ENCODE measurements at regions not wholly inside any gene's neighbourhood (a gene's known extent, or its start where the extent isn't known, plus 50 kb on each side); places are given as distances from the start of the nearest gene placed in this dataset.

DNA sequence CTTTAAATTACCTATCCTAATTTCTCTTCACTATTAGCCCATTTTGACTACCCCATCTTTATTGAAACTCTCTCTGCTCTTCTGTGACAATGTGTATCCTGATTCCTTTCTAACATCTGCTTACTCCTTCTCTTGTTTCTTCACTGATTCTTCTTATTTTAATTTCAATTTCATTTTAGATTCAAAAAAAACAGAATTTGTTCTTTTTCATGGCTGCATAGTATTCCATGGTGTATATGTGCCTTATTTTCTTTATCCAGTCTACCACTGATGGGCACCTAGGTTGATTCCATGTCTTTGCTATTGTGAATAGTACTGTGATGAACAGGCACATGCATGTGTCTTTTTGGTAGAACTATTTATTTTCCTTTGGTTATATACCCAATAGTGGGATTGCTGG is 120.0 kb upstream of the VAMP7 start:
- Mint-ChIP-seq H3K27ac (no peak overlapping the region), H3K9me3 (peaks cover 55% of the 10 kb centered on the region), H3K4me3 (no peak overlapping the region), H3K4me1 (peaks cover 9% of the 10 kb centered on the region), H3K27me3 (ENCODE audit: low read depth) (no peaks in the 10 kb centered on the region; the same call in 1 of the 2 replicates), H3K36me3 (peaks cover 28% of the 10 kb centered on the region)
- TF ChIP-seq, protein P1, sequence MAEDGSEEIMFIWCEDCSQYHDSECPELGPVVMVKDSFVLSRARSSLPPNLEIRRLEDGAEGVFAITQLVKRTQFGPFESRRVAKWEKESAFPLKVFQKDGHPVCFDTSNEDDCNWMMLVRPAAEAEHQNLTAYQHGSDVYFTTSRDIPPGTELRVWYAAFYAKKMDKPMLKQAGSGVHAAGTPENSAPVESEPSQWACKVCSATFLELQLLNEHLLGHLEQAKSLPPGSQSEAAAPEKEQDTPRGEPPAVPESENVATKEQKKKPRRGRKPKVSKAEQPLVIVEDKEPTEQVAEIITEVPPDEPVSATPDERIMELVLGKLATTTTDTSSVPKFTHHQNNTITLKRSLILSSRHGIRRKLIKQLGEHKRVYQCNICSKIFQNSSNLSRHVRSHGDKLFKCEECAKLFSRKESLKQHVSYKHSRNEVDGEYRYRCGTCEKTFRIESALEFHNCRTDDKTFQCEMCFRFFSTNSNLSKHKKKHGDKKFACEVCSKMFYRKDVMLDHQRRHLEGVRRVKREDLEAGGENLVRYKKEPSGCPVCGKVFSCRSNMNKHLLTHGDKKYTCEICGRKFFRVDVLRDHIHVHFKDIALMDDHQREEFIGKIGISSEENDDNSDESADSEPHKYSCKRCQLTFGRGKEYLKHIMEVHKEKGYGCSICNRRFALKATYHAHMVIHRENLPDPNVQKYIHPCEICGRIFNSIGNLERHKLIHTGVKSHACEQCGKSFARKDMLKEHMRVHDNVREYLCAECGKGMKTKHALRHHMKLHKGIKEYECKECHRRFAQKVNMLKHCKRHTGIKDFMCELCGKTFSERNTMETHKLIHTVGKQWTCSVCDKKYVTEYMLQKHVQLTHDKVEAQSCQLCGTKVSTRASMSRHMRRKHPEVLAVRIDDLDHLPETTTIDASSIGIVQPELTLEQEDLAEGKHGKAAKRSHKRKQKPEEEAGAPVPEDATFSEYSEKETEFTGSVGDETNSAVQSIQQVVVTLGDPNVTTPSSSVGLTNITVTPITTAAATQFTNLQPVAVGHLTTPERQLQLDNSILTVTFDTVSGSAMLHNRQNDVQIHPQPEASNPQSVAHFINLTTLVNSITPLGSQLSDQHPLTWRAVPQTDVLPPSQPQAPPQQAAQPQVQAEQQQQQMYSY (CRISPR knock-in tag; IDR thresholded peaks at IDR 0.05) = no peak
- TF ChIP-seq, protein P2, sequence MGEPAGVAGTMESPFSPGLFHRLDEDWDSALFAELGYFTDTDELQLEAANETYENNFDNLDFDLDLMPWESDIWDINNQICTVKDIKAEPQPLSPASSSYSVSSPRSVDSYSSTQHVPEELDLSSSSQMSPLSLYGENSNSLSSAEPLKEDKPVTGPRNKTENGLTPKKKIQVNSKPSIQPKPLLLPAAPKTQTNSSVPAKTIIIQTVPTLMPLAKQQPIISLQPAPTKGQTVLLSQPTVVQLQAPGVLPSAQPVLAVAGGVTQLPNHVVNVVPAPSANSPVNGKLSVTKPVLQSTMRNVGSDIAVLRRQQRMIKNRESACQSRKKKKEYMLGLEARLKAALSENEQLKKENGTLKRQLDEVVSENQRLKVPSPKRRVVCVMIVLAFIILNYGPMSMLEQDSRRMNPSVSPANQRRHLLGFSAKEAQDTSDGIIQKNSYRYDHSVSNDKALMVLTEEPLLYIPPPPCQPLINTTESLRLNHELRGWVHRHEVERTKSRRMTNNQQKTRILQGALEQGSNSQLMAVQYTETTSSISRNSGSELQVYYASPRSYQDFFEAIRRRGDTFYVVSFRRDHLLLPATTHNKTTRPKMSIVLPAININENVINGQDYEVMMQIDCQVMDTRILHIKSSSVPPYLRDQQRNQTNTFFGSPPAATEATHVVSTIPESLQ (CRISPR knock-in tag; IDR thresholded peaks at IDR 0.05) = no peak
- DNase-seq (ENCODE audit: low spot score) (no peak), ATAC-seq (no peak)
- CTCF ChIA-PET = no interaction called here
- POLR2A ChIA-PET = no interaction called here

DNA sequence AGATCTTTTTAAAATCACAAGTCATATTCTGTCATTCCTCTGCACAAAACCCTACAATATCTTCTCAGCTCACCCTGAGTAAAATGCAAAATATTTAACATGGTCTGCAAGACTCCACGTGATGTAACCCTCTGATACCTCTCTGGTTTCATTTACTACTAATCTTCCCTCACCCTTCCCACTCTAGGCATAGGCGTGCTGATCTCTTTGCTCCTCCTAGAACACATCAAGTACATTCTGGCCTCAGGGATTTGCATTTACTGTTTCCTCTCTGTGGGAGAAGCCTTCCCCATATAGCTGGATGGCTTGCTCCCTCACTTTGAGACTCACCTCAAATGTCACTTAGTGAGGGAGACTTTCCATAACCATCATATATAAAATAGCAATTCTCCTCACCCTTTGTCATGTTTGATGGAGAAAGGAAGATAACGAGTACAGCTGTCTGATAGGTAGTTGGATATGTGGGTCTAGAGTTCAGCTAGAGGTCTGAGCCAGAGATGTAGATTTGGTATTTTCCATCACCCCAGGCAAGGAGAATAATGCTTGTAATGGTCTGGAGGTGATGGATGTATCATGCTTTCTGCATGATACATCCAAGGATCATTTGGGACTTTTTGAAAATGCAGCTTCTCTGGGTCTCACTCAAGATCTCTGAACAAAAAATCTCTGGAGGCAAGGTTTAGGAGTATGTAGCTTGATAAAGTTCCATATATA is 123.9 kb upstream of the VAMP7 start:
- DNase-seq (ENCODE audit: low spot score) = no peak
- peaks cover 41% of the 10 kb centered on the region for H3K9me3 Mint-ChIP-seq
- H3K27me3 Mint-ChIP-seq (ENCODE audit: low read depth) = no peaks in the 10 kb centered on the region; the same call in 1 of the 2 replicates
- ChIA-PET POLR2A (no interaction called here), CTCF (no interaction called here)
- peaks cover 24% of the 10 kb centered on the region for H3K36me3 Mint-ChIP-seq
- H3K4me1 Mint-ChIP-seq = 0 out of 2 replicates have a peak, but pooled peaks cover 4% of the 10 kb centered on the region
- ATAC-seq = no peak
- no peak overlapping the region for H3K27ac Mint-ChIP-seq
- TF ChIP-seq, protein P3, sequence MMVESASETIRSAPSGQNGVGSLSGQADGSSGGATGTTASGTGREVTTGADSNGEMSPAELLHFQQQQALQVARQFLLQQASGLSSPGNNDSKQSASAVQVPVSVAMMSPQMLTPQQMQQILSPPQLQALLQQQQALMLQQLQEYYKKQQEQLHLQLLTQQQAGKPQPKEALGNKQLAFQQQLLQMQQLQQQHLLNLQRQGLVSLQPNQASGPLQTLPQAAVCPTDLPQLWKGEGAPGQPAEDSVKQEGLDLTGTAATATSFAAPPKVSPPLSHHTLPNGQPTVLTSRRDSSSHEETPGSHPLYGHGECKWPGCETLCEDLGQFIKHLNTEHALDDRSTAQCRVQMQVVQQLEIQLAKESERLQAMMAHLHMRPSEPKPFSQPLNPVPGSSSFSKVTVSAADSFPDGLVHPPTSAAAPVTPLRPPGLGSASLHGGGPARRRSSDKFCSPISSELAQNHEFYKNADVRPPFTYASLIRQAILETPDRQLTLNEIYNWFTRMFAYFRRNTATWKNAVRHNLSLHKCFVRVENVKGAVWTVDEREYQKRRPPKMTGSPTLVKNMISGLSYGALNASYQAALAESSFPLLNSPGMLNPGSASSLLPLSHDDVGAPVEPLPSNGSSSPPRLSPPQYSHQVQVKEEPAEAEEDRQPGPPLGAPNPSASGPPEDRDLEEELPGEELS (CRISPR knock-in tag; IDR thresholded peaks at IDR 0.05) = no peak
- TF ChIP-seq, protein P4, sequence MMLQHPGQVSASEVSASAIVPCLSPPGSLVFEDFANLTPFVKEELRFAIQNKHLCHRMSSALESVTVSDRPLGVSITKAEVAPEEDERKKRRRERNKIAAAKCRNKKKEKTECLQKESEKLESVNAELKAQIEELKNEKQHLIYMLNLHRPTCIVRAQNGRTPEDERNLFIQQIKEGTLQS (CRISPR knock-in tag; conservative IDR thresholded peaks at IDR 0.05) = no peak
- TF ChIP-seq GRHL2 (CRISPR knock-in tag; IDR thresholded peaks at IDR 0.05; ENCODE audit: insufficient replicate concordance, severe bottlenecking) (no peak), NFYB (CRISPR knock-in tag; conservative IDR thresholded peaks at IDR 0.05; ENCODE audit: low read depth) (no peak), NFE2L1 (CRISPR knock-in tag; IDR thresholded peaks at IDR 0.05) (no peak)
- TF ChIP-seq, protein P5, sequence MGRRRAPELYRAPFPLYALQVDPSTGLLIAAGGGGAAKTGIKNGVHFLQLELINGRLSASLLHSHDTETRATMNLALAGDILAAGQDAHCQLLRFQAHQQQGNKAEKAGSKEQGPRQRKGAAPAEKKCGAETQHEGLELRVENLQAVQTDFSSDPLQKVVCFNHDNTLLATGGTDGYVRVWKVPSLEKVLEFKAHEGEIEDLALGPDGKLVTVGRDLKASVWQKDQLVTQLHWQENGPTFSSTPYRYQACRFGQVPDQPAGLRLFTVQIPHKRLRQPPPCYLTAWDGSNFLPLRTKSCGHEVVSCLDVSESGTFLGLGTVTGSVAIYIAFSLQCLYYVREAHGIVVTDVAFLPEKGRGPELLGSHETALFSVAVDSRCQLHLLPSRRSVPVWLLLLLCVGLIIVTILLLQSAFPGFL (CRISPR knock-in tag; IDR thresholded peaks at IDR 0.05; ENCODE audit: borderline replicate concordance) = no peak
- TF ChIP-seq, protein P6, sequence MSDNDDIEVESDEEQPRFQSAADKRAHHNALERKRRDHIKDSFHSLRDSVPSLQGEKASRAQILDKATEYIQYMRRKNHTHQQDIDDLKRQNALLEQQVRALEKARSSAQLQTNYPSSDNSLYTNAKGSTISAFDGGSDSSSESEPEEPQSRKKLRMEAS (CRISPR knock-in tag; IDR thresholded peaks at IDR 0.05) = no peak
- TF ChIP-seq, protein P7, sequence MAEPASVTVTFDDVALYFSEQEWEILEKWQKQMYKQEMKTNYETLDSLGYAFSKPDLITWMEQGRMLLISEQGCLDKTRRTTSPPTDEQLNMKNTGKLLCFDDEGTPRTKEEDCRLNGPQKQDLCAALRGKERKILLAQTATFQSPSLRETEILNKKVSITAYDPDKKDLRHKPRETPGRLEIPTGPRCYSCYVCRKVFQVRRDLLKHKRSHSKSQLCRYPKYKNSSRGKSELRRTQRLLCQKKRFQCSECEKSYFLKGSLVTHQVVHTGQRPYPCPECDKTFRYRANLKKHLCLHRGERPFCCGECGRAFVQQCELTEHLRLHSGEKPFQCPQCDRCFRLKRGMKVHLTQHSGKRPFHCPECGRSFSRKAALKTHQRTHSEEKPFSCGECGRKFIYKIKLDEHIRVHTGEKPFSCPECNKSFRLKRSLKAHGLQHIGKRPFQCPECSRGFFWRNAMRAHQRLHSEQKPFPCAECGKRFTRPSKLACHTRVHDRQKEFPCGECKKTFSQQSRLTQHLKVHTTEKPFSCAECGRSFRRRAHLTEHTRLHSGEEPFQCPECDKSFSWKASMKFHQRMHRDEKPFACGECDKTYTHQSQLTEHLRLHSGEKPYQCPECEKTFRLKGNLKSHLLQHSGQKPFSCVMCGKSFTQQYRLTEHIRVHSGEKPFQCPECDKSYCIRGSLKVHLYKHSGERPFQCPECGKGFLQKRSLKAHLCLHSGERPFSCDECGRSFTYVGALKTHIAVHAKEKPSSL (CRISPR knock-in tag; conservative IDR thresholded peaks at IDR 0.05) = no peak
- TF ChIP-seq, protein P8, sequence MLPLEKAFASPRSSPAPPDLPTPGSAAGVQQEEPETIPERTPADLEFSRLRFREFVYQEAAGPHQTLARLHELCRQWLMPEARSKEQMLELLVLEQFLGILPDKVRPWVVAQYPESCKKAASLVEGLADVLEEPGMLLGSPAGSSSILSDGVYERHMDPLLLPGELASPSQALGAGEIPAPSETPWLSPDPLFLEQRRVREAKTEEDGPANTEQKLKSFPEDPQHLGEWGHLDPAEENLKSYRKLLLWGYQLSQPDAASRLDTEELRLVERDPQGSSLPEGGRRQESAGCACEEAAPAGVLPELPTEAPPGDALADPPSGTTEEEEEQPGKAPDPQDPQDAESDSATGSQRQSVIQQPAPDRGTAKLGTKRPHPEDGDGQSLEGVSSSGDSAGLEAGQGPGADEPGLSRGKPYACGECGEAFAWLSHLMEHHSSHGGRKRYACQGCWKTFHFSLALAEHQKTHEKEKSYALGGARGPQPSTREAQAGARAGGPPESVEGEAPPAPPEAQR (CRISPR knock-in tag; IDR thresholded peaks at IDR 0.05) = no peak
- H3K4me3 Mint-ChIP-seq = no peak overlapping the region

Measured in WTC11 (cell line).